Muscle of leg (tissue), 3 donors: ENCODE measurements at regions not wholly inside any gene's neighbourhood (a gene's known extent, or its start where the extent isn't known, plus 50 kb on each side); places are given as distances from the start of the nearest gene placed in this dataset.
A peak's percentile ranks its signal among the peaks of the same experiment; 100 is the strongest.

Experiments
- DNase-seq: peaks from one replicate; pipeline ENCODE4 v3.0.0; 2013
- H3K27ac ChIP-seq: one replicate; pipeline ENCODE4 v1.5.1; 2013; ENCODE audit warnings: mild to moderate bottlenecking, low read length, control low read depth
- H3K27me3 ChIP-seq: one replicate; pipeline ENCODE4 v1.6.1; 2013; ENCODE audit warnings: low read length; ENCODE audit not compliant: control insufficient read depth, insufficient read depth
- H3K36me3 ChIP-seq: one replicate; pipeline ENCODE4 v1.6.1; 2013; ENCODE audit warnings: low read length; ENCODE audit not compliant: control insufficient read depth, insufficient read depth
- H3K4me1 ChIP-seq: one replicate; pipeline ENCODE4 v1.6.1; 2013; ENCODE audit warnings: low read length; ENCODE audit not compliant: control insufficient read depth, insufficient read depth
- H3K4me3 ChIP-seq: one replicate; pipeline ENCODE4 v1.5.1; 2013; ENCODE audit warnings: low read length, control low read depth
- H3K9me3 ChIP-seq: replicated peaks from 2 replicates; pipeline ENCODE4 v1.6.1; 2013; ENCODE audit warnings: low read depth, low read length; ENCODE audit not compliant: control insufficient read depth
- WGBS: methylation state at CpG from one replicate; pipeline ENCODE4 v1.1.5; 2013; ENCODE audit warnings: missing lambda C conversion rate; ENCODE audit not compliant: insufficient coverage; 5-methylcytosine and 5-hydroxymethylcytosine counted together

GRCh38 chr22:23522623-23523251 lies 57.4 kb downstream of the IGLL1 start:
- no peaks in the 10 kb centered on the region for H3K36me3 ChIP-seq
- no peak overlapping the region for H3K4me3 ChIP-seq
- no peaks in the 10 kb centered on the region for H3K9me3 ChIP-seq
- peaks cover 52% of the 10 kb centered on the region for H3K4me1 ChIP-seq
- WGBS, result 9% methylated on average over 27 of the region's 38 CpGs
- H3K27me3 ChIP-seq, result no peaks in the 10 kb centered on the region
- peak; percentile 70 for DNase-seq
- H3K27ac ChIP-seq, result peak overlapping the region; percentile 89

- H3K9me3 ChIP-seq, result no peaks in the 10 kb centered on the region
Observed at GRCh38 chr22:23521441-23522113, 58.5 kb downstream of the IGLL1 start.

GRCh38 chr22:23520863-23521440 lies 59.1 kb downstream of the IGLL1 start:
- WGBS, result 8% methylated on average over 13 of the region's 28 CpGs

More at GRCh38 chr22:23521441-23522113, 58.5 kb downstream of the IGLL1 start:
- H3K27me3 ChIP-seq, result no peaks in the 10 kb centered on the region
- under 1% methylated on average over 62 of the region's 65 CpGs for WGBS
- peak overlapping the region; percentile 97 for H3K27ac ChIP-seq
- peak; percentile 92 for DNase-seq
- peaks cover 52% of the 10 kb centered on the region for H3K4me1 ChIP-seq
- peak overlapping the region; percentile 38 for H3K4me3 ChIP-seq
- H3K36me3 ChIP-seq, result no peaks in the 10 kb centered on the region

GRCh38 chr22:23519442-23520157 lies 60.5 kb downstream of the IGLL1 start:
- DNase-seq, result no peak
- no peak overlapping the region for H3K4me3 ChIP-seq
- H3K27ac ChIP-seq, result no peak overlapping the region
- no peaks in the 10 kb centered on the region for H3K27me3 ChIP-seq
- peaks cover 51% of the 10 kb centered on the region for H3K4me1 ChIP-seq
- 91% methylated on average over 9 of the region's 11 CpGs for whole genome bisulfite sequencing
- H3K9me3 ChIP-seq, result no peaks in the 10 kb centered on the region
- no peaks in the 10 kb centered on the region for H3K36me3 ChIP-seq

More at GRCh38 chr22:23520863-23521440, 59.1 kb downstream of the IGLL1 start:
- no peaks in the 10 kb centered on the region for H3K36me3 ChIP-seq
- no peaks in the 10 kb centered on the region for H3K9me3 ChIP-seq
- H3K27ac ChIP-seq, result peak overlapping the region; percentile 97
- peaks cover 51% of the 10 kb centered on the region for H3K4me1 ChIP-seq
- H3K27me3 ChIP-seq, result no peaks in the 10 kb centered on the region
- H3K4me3 ChIP-seq, result peak overlapping the region; percentile 38
- peak; percentile 77 for DNase-seq

- no peaks in the 10 kb centered on the region for H3K9me3 ChIP-seq
- H3K4me3 ChIP-seq, result no peak overlapping the region
- H3K4me1 ChIP-seq, result peaks cover 51% of the 10 kb centered on the region
- WGBS, result 58% methylated on average over 19 of the region's 24 CpGs
- no peaks in the 10 kb centered on the region for H3K27me3 ChIP-seq
- H3K36me3 ChIP-seq, result no peaks in the 10 kb centered on the region
- peak overlapping the region; percentile 13 for H3K27ac ChIP-seq
- DNase-seq, result no peak
Observed at GRCh38 chr22:23518376-23519187, 61.5 kb downstream of the IGLL1 start.

- Histone ChIP-seq H3K27me3 (no peaks in the 10 kb centered on the region), H3K9me3 (no peaks in the 10 kb centered on the region), H3K36me3 (no peaks in the 10 kb centered on the region), H3K27ac (no peak overlapping the region), H3K4me3 (no peak overlapping the region), H3K4me1 (peaks cover 48% of the 10 kb centered on the region)
- DNase-seq, result no peak
- 76% methylated on average over 3 of the region's 4 CpGs for WGBS
Observed at GRCh38 chr22:23517804-23518375, 62.2 kb downstream of the IGLL1 start.

GRCh38 chr22:23516304-23516703 lies 63.8 kb downstream of the IGLL1 start:
- Histone ChIP-seq H3K4me1 (peaks cover 35% of the 10 kb centered on the region), H3K27ac (no peak overlapping the region), H3K27me3 (no peaks in the 10 kb centered on the region), H3K9me3 (no peaks in the 10 kb centered on the region), H3K36me3 (no peaks in the 10 kb centered on the region), H3K4me3 (no peak overlapping the region)
- WGBS, result 83% methylated on average over 2 of the region's 9 CpGs
- no peak for DNase-seq

GRCh38 chr22:23514322-23515038 lies 65.6 kb downstream of the IGLL1 start:
- 70% methylated on average over 12 of the region's 15 CpGs for WGBS
- H3K9me3 ChIP-seq, result no peaks in the 10 kb centered on the region
- no peak for DNase-seq
- H3K27ac ChIP-seq, result no peak overlapping the region
- no peaks in the 10 kb centered on the region for H3K36me3 ChIP-seq
- no peak overlapping the region for H3K4me3 ChIP-seq
- H3K4me1 ChIP-seq, result peaks cover 17% of the 10 kb centered on the region
- H3K27me3 ChIP-seq, result no peaks in the 10 kb centered on the region

GRCh38 chr22:23513705-23514104 lies 66.4 kb downstream of the IGLL1 start:
- Histone ChIP-seq H3K27ac (no peak overlapping the region), H3K9me3 (no peaks in the 10 kb centered on the region), H3K4me1 (peaks cover 10% of the 10 kb centered on the region), H3K4me3 (no peak overlapping the region), H3K36me3 (no peaks in the 10 kb centered on the region), H3K27me3 (no peaks in the 10 kb centered on the region)
- DNase-seq, result no peak
- 100% methylated on average over 2 of the region's 7 CpGs for WGBS
